Upper lobe of left lung (tissue), 6 donors: ENCODE measurements at regions not wholly inside any gene's neighbourhood (a gene's known extent, or its start where the extent isn't known, plus 50 kb on each side); places are given as distances from the start of the nearest gene placed in this dataset.

Source experiments
- ATAC-seq, 2 donors: fragments of 200-7000 bp; cut with Tn5 transposase; one replicate each; pipeline ENCODE4 v1.9.1; 2022; ENCODE audit warnings: mild to moderate bottlenecking in 2 of 2, moderate library complexity in 2 of 2; ENCODE audit not compliant: low FRiP score in 2 of 2
- DNase-seq, 2 donors: peaks; one replicate each; pipeline ENCODE4 v3.0.0-alpha.2; 2019 to 2020
- H3K27ac ChIP-seq, 4 donors: fragments of 200-600 bp; sonication (generic); one replicate each; pipeline ENCODE4 v1.5.1; 2016 to 2019
- H3K27me3 ChIP-seq, 4 donors: fragments of 200-600 bp; sonication (generic); one replicate each; pipeline ENCODE4 v1.5.1; 2017 to 2019
- H3K36me3 ChIP-seq, 4 donors: fragments of 200-600 bp; sonication (generic); one replicate each; pipeline ENCODE4 v1.5.1; 2016 to 2019
- H3K4me1 ChIP-seq, 4 donors: fragments of 200-600 bp; sonication (generic); one replicate each; pipeline ENCODE4 v1.5.1; 2018 to 2019
- H3K4me3 ChIP-seq, 4 donors: fragments of 200-600 bp; sonication (generic); one replicate each; pipeline ENCODE4 v1.5.1; 2017 to 2019; ENCODE audit warnings: mild to moderate bottlenecking in 2 of 4, moderate library complexity in 1 of 4
- H3K9me3 ChIP-seq, 4 donors: fragments of 200-600 bp; sonication (generic); one replicate each; pipeline ENCODE4 v1.5.1; 2018 to 2019
- EP300 ChIP-seq, 4 donors: sonication (generic); formaldehyde crosslinking; IDR thresholded peaks; one replicate each; pipeline ENCODE4 v1.5.1; 2017; ENCODE audit warnings: antibody characterized with exemption in 4 of 4, control low read depth in 2 of 4
- POLR2A ChIP-seq, 4 donors: fragments of 450-650 bp; IDR thresholded peaks; one replicate each; pipeline ENCODE4 v1.5.1; 2016 to 2017; ENCODE audit warnings: antibody characterized with exemption in 4 of 4, mild to moderate bottlenecking in 2 of 4
- POLR2AphosphoS5 ChIP-seq, 2 donors: sonication (generic); formaldehyde crosslinking; IDR thresholded peaks; one replicate each; pipeline ENCODE4 v1.5.1; 2017; ENCODE audit warnings: antibody characterized with exemption in 2 of 2
- WGBS, 2 donors: methylation state at CpG; one replicate each; pipeline ENCODE4 v1.1.5; 2017 to 2018; 5-methylcytosine and 5-hydroxymethylcytosine counted together
- TF ChIP-seq, protein P1 (sequence below), 6 experiments: fragments of 450-650 bp in 4 of 6; fragments of 200-600 bp in 2 of 6; sonication (generic) in 2 of 6; IDR thresholded peaks; one replicate each; pipeline ENCODE4 v1.5.1; 2016 to 2019; ENCODE audit warnings: antibody characterized with exemption in 6 of 6
- donor health status: DM: no; HTN: no; CAD: no; lungs with moderate emphysema.
- donor health status: DM: no; HTN: yes; CAD: no; lungs with severe emphysema.

DNA sequence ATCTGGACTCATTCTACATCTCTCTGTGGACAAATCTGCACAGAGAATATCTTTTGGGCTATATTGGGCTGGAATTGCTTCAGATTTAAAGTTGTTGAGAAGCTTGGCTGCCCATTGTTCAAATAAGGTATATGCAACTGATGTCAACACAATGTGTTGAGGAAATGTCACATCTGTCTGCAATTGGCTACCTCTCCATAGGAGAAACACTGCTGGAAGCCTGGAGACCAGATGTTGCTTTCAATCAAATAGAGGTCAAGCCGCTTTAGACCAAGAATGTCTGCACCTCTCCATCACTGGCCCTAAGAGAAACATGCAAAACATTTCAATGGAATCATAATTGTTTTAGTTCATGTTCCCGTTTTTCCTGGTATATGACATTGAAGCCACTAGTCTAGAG, 720.2 kb downstream of the SLC4A3 start:
- no peaks in the 10 kb centered on the region for H3K36me3 ChIP-seq
- H3K9me3 ChIP-seq = no peaks in the 10 kb centered on the region
- no peak for DNase-seq

GRCh38 chr2:220348206-220348605, 720.8 kb downstream of the SLC4A3 start:
- Histone ChIP-seq H3K27ac (no peak overlapping the region), H3K27me3 (no peaks in the 10 kb centered on the region), H3K4me3 (no peak overlapping the region), H3K36me3 (no peaks in the 10 kb centered on the region), H3K4me1 (no peaks in the 10 kb centered on the region), H3K9me3 (no peaks in the 10 kb centered on the region)
- DNase-seq (no peak), ATAC-seq (no peak)
- no peak for TF ChIP-seq POLR2AphosphoS5 (IDR thresholded peaks at IDR 0.05)
- no peak for TF ChIP-seq EP300 (IDR thresholded peaks at IDR 0.05)
- TF ChIP-seq, protein P1, sequence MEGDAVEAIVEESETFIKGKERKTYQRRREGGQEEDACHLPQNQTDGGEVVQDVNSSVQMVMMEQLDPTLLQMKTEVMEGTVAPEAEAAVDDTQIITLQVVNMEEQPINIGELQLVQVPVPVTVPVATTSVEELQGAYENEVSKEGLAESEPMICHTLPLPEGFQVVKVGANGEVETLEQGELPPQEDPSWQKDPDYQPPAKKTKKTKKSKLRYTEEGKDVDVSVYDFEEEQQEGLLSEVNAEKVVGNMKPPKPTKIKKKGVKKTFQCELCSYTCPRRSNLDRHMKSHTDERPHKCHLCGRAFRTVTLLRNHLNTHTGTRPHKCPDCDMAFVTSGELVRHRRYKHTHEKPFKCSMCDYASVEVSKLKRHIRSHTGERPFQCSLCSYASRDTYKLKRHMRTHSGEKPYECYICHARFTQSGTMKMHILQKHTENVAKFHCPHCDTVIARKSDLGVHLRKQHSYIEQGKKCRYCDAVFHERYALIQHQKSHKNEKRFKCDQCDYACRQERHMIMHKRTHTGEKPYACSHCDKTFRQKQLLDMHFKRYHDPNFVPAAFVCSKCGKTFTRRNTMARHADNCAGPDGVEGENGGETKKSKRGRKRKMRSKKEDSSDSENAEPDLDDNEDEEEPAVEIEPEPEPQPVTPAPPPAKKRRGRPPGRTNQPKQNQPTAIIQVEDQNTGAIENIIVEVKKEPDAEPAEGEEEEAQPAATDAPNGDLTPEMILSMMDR (IDR thresholded peaks at IDR 0.05) = no peak
- no peak for TF ChIP-seq POLR2A (IDR thresholded peaks at IDR 0.05)
- 87 to 98% methylated on average over 2 of the region's 2 CpGs for WGBS, 2 donors

More for the DNA sequence above, 720.2 kb downstream of the SLC4A3 start:
- WGBS, 2 donors = 79 to 80% methylated on average over 2 of the region's 2 CpGs
- H3K4me1 ChIP-seq = no peaks in the 10 kb centered on the region
- ATAC-seq = no peak
- no peaks in the 10 kb centered on the region for H3K27me3 ChIP-seq
- no peak overlapping the region for H3K27ac ChIP-seq
- TF ChIP-seq, protein P1 (IDR thresholded peaks at IDR 0.05) = no peak
- no peak for TF ChIP-seq POLR2AphosphoS5 (IDR thresholded peaks at IDR 0.05)
- no peak for TF ChIP-seq POLR2A (IDR thresholded peaks at IDR 0.05)
- no peak for TF ChIP-seq EP300 (IDR thresholded peaks at IDR 0.05)
- H3K4me3 ChIP-seq = no peak overlapping the region

- Histone ChIP-seq H3K4me3 (no peak overlapping the region), H3K9me3 (no peaks in the 10 kb centered on the region), H3K4me1 (no peaks in the 10 kb centered on the region), H3K27ac (no peak overlapping the region), H3K36me3 (no peaks in the 10 kb centered on the region), H3K27me3 (no peaks in the 10 kb centered on the region)
- ATAC-seq = no peak
- TF ChIP-seq POLR2AphosphoS5 (IDR thresholded peaks at IDR 0.05) (no peak), EP300 (IDR thresholded peaks at IDR 0.05) (no peak), POLR2A (IDR thresholded peaks at IDR 0.05) (no peak)
- TF ChIP-seq, protein P1 (IDR thresholded peaks at IDR 0.05) = no peak
- DNase-seq = no peak
Observed at GRCh38 chr2:220353897-220354296, 726.5 kb downstream of the SLC4A3 start.

- TF ChIP-seq, protein P1 (IDR thresholded peaks at IDR 0.05) = no peak
- no peak for TF ChIP-seq POLR2A (IDR thresholded peaks at IDR 0.05)
- TF ChIP-seq POLR2AphosphoS5 (IDR thresholded peaks at IDR 0.05) = no peak
- TF ChIP-seq EP300 (IDR thresholded peaks at IDR 0.05) = no peak
- 36 to 56% methylated on average over 1 of the region's 1 CpG for WGBS, 2 donors
- H3K27ac ChIP-seq = no peak overlapping the region
- peaks cover 0 to 4% (median 0%) of the 10 kb centered on the region in 4 donors for H3K9me3 ChIP-seq
- DNase-seq (no peak), ATAC-seq (no peak)
- no peaks in the 10 kb centered on the region for H3K4me1 ChIP-seq
- no peak overlapping the region for H3K4me3 ChIP-seq
- H3K36me3 ChIP-seq = no peaks in the 10 kb centered on the region
- H3K27me3 ChIP-seq = no peaks in the 10 kb centered on the region
Observed at GRCh38 chr2:220356076-220356475, 728.6 kb downstream of the SLC4A3 start.

DNA sequence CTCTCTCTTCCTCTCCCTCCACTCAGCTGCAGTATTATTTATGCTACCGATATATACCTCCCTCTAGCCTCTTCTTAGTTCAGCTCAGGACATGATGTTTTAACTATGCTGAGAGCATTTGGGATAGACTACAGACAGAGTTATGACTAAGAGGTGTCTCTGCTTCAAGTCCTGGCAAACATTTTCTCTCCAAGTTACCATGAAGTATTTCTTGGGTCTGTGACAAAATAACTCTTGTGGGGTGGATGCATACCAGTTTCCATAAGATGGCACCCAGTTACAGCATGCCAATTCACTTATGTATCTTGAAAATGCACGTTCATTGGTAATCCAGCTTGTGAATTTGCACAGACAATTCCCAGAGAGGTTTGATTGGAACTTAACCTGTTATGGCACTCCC, 737.6 kb downstream of the SLC4A3 start:
- Histone ChIP-seq H3K27ac (no peak overlapping the region), H3K27me3 (no peaks in the 10 kb centered on the region), H3K4me3 (no peak overlapping the region), H3K36me3 (no peaks in the 10 kb centered on the region), H3K4me1 (no peaks in the 10 kb centered on the region), H3K9me3 (no peaks in the 10 kb centered on the region)
- ATAC-seq (peak in 1 of 2 donors; percentile 49), DNase-seq (no peak)
- TF ChIP-seq POLR2AphosphoS5 (IDR thresholded peaks at IDR 0.05) (no peak), EP300 (IDR thresholded peaks at IDR 0.05) (no peak), POLR2A (IDR thresholded peaks at IDR 0.05) (no peak)
- TF ChIP-seq, protein P1 (IDR thresholded peaks at IDR 0.05) = no peak
- WGBS, 2 donors = 58 to 71% methylated on average over 2 of the region's 2 CpGs
